ENCODE measurements at regions not wholly inside any gene's neighbourhood (a gene's known extent, or its start where the extent isn't known, plus 50 kb on each side); places are given as distances from the start of the nearest gene placed in this dataset.
"Not testable (repeated sequence)": the region's sequence is repeated elsewhere in the genome, so short reads cannot be mapped to it uniquely, and the experiment has no call there.

- DNase-seq: no peak
Observed at GRCh38 chr21:20220586-20220985, 777.6 kb upstream of the NCAM2 start.

GRCh38 chr21:20221981-20222380 lies 776.2 kb upstream of the NCAM2 start:
- DNase-seq: not testable (repeated sequence)

- not testable (repeated sequence) for DNase-seq
Observed at GRCh38 chr21:20236649-20237048, 761.6 kb upstream of the NCAM2 start.

- DNase-seq: no peak
Observed at GRCh38 chr21:20249401-20249800, 748.8 kb upstream of the NCAM2 start.

GRCh38 chr21:20250337-20250736 lies 747.9 kb upstream of the NCAM2 start:
- DNase-seq: no peak

- no peak for DNase-seq
Observed at GRCh38 chr21:20253261-20253660, 744.9 kb upstream of the NCAM2 start.

- no peak for DNase-seq
Observed at GRCh38 chr21:20254964-20255363, 743.2 kb upstream of the NCAM2 start.

- no peak for DNase-seq
Observed at GRCh38 chr21:20257052-20257740, 741.0 kb upstream of the NCAM2 start.

- DNase-seq: no peak
Observed at GRCh38 chr21:20258542-20258941, 739.7 kb upstream of the NCAM2 start.

GRCh38 chr21:20259031-20259867 lies 739.0 kb upstream of the NCAM2 start:
- no peak for DNase-seq

GRCh38 chr21:20260124-20260523 lies 738.1 kb upstream of the NCAM2 start:
- DNase-seq: no peak

GRCh38 chr21:20261364-20261763 lies 736.8 kb upstream of the NCAM2 start:
- no peak for DNase-seq

GRCh38 chr21:20265707-20266440 lies 732.3 kb upstream of the NCAM2 start:
- DNase-seq: no peak

- DNase-seq: no peak
Observed at GRCh38 chr21:20266441-20266710, 731.8 kb upstream of the NCAM2 start.

- no peak for DNase-seq
Observed at GRCh38 chr21:20270365-20271055, 727.7 kb upstream of the NCAM2 start.

- no peak for DNase-seq
Observed at GRCh38 chr21:20272791-20273362, 725.3 kb upstream of the NCAM2 start.

GRCh38 chr21:20276377-20276776 lies 721.8 kb upstream of the NCAM2 start:
- DNase-seq: no peak

- DNase-seq: no peak
Observed at GRCh38 chr21:20276954-20277353, 721.3 kb upstream of the NCAM2 start.

- no peak for DNase-seq
Observed at GRCh38 chr21:20283836-20284235, 714.4 kb upstream of the NCAM2 start.

GRCh38 chr21:20292280-20292679 lies 705.9 kb upstream of the NCAM2 start:
- no peak for DNase-seq

GRCh38 chr21:20292854-20293253 lies 705.4 kb upstream of the NCAM2 start:
- DNase-seq: not testable (repeated sequence)

- DNase-seq: no peak
Observed at GRCh38 chr21:20301395-20301794, 696.8 kb upstream of the NCAM2 start.

GRCh38 chr21:20302084-20302483 lies 696.1 kb upstream of the NCAM2 start:
- DNase-seq: no peak

Data from stimulated activated CD4-positive, alpha-beta T cell treated with anti-CD3 and anti-CD28 coated beads, Interleukin-4, amount 100 ng/mL, for 4 hours (primary cell).